Amygdala (tissue), 56 donors: ENCODE measurements at regions not wholly inside any gene's neighbourhood (a gene's known extent, or its start where the extent isn't known, plus 50 kb on each side); places are given as distances from the start of the nearest gene placed in this dataset.

Experiments used
- DNase-seq, 56 donors: peaks; one replicate each; lab custom pipeline; 2025; lab: John Stamatoyannopoulos, UW

- DNase-seq, result no peak
Measured at GRCh38 chr19:32241932-32242710, 103.3 kb upstream of the ZNF507 start.

GRCh38 chr19:32246006-32246405, 99.4 kb upstream of the ZNF507 start:
- DNase-seq, result no peak

- no peak for DNase-seq
Measured at GRCh38 chr19:32251634-32252332, 93.6 kb upstream of the ZNF507 start.

GRCh38 chr19:32252333-32252669, 93.1 kb upstream of the ZNF507 start:
- no peak for DNase-seq

GRCh38 chr19:32253683-32254508, 91.5 kb upstream of the ZNF507 start:
- no peak for DNase-seq

GRCh38 chr19:32254509-32254890, 90.9 kb upstream of the ZNF507 start:
- DNase-seq, result no peak

GRCh38 chr19:32255536-32256295, 89.7 kb upstream of the ZNF507 start:
- DNase-seq, result no peak

GRCh38 chr19:32256341-32256975, 89.0 kb upstream of the ZNF507 start:
- DNase-seq, result no peak

GRCh38 chr19:32257326-32258073, 87.9 kb upstream of the ZNF507 start:
- no peak for DNase-seq

- no peak for DNase-seq
Measured at GRCh38 chr19:32258167-32258566, 87.2 kb upstream of the ZNF507 start.

- DNase-seq, result no peak
Measured at GRCh38 chr19:32264568-32264967, 80.8 kb upstream of the ZNF507 start.

- DNase-seq, result no peak
Measured at GRCh38 chr19:32265995-32266394, 79.4 kb upstream of the ZNF507 start.

GRCh38 chr19:32266460-32266859, 79.0 kb upstream of the ZNF507 start:
- DNase-seq, result no peak

- no peak for DNase-seq
Measured at GRCh38 chr19:32268381-32268780, 77.0 kb upstream of the ZNF507 start.

- no peak for DNase-seq
Measured at GRCh38 chr19:32269831-32270230, 75.6 kb upstream of the ZNF507 start.

- no peak for DNase-seq
Measured at GRCh38 chr19:32273483-32273882, 71.9 kb upstream of the ZNF507 start.

- DNase-seq, result no peak
Measured at GRCh38 chr19:32287086-32287485, 58.3 kb upstream of the ZNF507 start.

GRCh38 chr19:32287811-32288227, 57.6 kb upstream of the ZNF507 start:
- peak in 31 of 56 donors; percentile 1 to 68 (median 18) for DNase-seq

GRCh38 chr19:32289566-32290210, 55.7 kb upstream of the ZNF507 start:
- DNase-seq, result no peak
